ENCODE measurements at regions not wholly inside any gene's neighbourhood (a gene's known extent, or its start where the extent isn't known, plus 50 kb on each side); places are given as distances from the start of the nearest gene placed in this dataset.

- no peak for DNase-seq
Measured at GRCh38 chr5:81914696-81915095, 57.1 kb upstream of the ATG10 start.

- no peak for DNase-seq
Measured at GRCh38 chr5:81912933-81913332, 58.9 kb upstream of the ATG10 start.

- no peak for DNase-seq
Measured at GRCh38 chr5:81909677-81910076, 62.1 kb upstream of the ATG10 start.

GRCh38 chr5:81908771-81909170 is 63.1 kb upstream of the ATG10 start:
- DNase-seq = no peak

- DNase-seq = no peak
Measured at GRCh38 chr5:81908044-81908443, 63.8 kb upstream of the ATG10 start.

- no peak for DNase-seq
Measured at GRCh38 chr5:81907012-81907635, 64.7 kb upstream of the ATG10 start.

- DNase-seq = no peak
Measured at GRCh38 chr5:81906086-81906485, 65.7 kb upstream of the ATG10 start.

- no peak for DNase-seq
Measured at GRCh38 chr5:81904861-81905260, 67.0 kb upstream of the ATG10 start.

GRCh38 chr5:81904166-81904565 is 67.7 kb upstream of the ATG10 start:
- DNase-seq = no peak

- no peak for DNase-seq
Measured at GRCh38 chr5:81901586-81901985, 70.2 kb upstream of the ATG10 start.

GRCh38 chr5:81899123-81899522 is 72.7 kb upstream of the ATG10 start:
- DNase-seq = no peak

- no peak for DNase-seq
Measured at GRCh38 chr5:81898403-81898802, 73.4 kb upstream of the ATG10 start.

GRCh38 chr5:81896764-81897163 is 75.1 kb upstream of the ATG10 start:
- DNase-seq = no peak

GRCh38 chr5:81895307-81895706 is 76.5 kb upstream of the ATG10 start:
- no peak for DNase-seq

GRCh38 chr5:81893961-81894360 is 77.9 kb upstream of the ATG10 start:
- no peak for DNase-seq

- no peak for DNase-seq
Measured at GRCh38 chr5:81884871-81885270, 87.0 kb upstream of the ATG10 start.

- DNase-seq = no peak
Measured at GRCh38 chr5:81883371-81883770, 88.5 kb upstream of the ATG10 start.

- no peak for DNase-seq
Measured at GRCh38 chr5:81881595-81881994, 90.2 kb upstream of the ATG10 start.

GRCh38 chr5:81879936-81880335 is 91.9 kb upstream of the ATG10 start:
- no peak for DNase-seq

- no peak for DNase-seq
Measured at GRCh38 chr5:81878333-81878732, 93.5 kb upstream of the ATG10 start.

- no peak for DNase-seq
Measured at GRCh38 chr5:81866994-81867393, 104.8 kb upstream of the ATG10 start.

GRCh38 chr5:81860778-81861177 is 109.9 kb upstream of the SSBP2 start:
- no peak for DNase-seq

- DNase-seq = no peak
Measured at GRCh38 chr5:81859624-81860023, 108.7 kb upstream of the SSBP2 start.

Measured in muscle of back (tissue), 3 donors.